Activated CD4-positive, alpha-beta T cell treated with anti-CD3 and anti-CD28 coated beads for 36 hours (primary cell): ENCODE measurements at regions not wholly inside any gene's neighbourhood (a gene's known extent, or its start where the extent isn't known, plus 50 kb on each side); places are given as distances from the start of the nearest gene placed in this dataset.

Experiments
- ATAC-seq: fragments of 200-7000 bp; cut with Tn5 transposase; one replicate; pipeline ENCODE4 v1.10.0; 2021; ENCODE audit warnings: mild to moderate bottlenecking, moderate library complexity
- CTCF ChIA-PET: fragments of 350-600 bp; sonication (Branson Sonifier 250); formaldehyde crosslinking; loops from one replicate; lab custom pipeline; 2021; ENCODE audit warnings: antibody characterized with exemption; lab: Charles Lee
- POLR2A ChIA-PET: fragments of 350-600 bp; sonication (Branson Sonifier 250); formaldehyde crosslinking; loops from one replicate; lab custom pipeline; 2021; ENCODE audit warnings: antibody characterized with exemption, inconsistent platforms; lab: Charles Lee
- DNase-seq: peaks from one replicate; pipeline ENCODE4 v3.0.0-alpha.2; 2020
- H3K27ac Mint-ChIP-seq: one replicate; pipeline ENCODE4 v1.8.0; 2021; ENCODE audit warnings: mixed read lengths
- H3K27me3 Mint-ChIP-seq: one replicate; pipeline ENCODE4 v1.8.0; 2021; ENCODE audit warnings: mixed read lengths
- H3K36me3 Mint-ChIP-seq: one replicate; pipeline ENCODE4 v1.8.0; 2021; ENCODE audit warnings: low read depth, mixed read lengths
- H3K4me1 Mint-ChIP-seq: one replicate; pipeline ENCODE4 v1.8.0; 2021; ENCODE audit warnings: mixed read lengths
- H3K4me3 Mint-ChIP-seq: one replicate; pipeline ENCODE4 v1.8.0; 2021; ENCODE audit warnings: mild to moderate bottlenecking, moderate library complexity, mixed read lengths
- H3K9me3 Mint-ChIP-seq: one replicate; pipeline ENCODE4 v1.8.0; 2021; ENCODE audit warnings: low read depth, mixed read lengths
- intact Hi-C, 2 experiments: fragments of 100-400 bp; cut with DNase I in 1 of 2; cut with micrococcal nuclease in 1 of 2; formaldehyde crosslinking; loops; one replicate each; pipeline versions ENCODE4 v1.14.2 to v1.15.1; 2022 to 2024; cut with DNase I, micrococcal nuclease

GRCh38 chr11:23111527-23111926 lies 251.3 kb upstream of the CCDC179 start:
- DNase-seq (no peak), ATAC-seq (no peak)
- intact Hi-C loops: loop anchor here in 1 of 2 experiments (10.0 kb wide), 1 partner anchor 237 kb away; no protein-coding TSS in a partner anchor
- Mint-ChIP-seq H3K4me3 (no peak overlapping the region), H3K27me3 (no peaks in the 10 kb centered on the region), H3K9me3 (peaks cover under 1% of the 10 kb centered on the region), H3K36me3 (no peaks in the 10 kb centered on the region), H3K4me1 (no peaks in the 10 kb centered on the region), H3K27ac (no peak overlapping the region)
- ChIA-PET POLR2A (no interaction called here), CTCF (no interaction called here)

- intact Hi-C loops: loop anchor here in 1 of 2 experiments (10.0 kb wide), 1 partner anchor 238 kb away; no protein-coding TSS in a partner anchor
- peaks cover 6% of the 10 kb centered on the region for H3K9me3 Mint-ChIP-seq
- ChIA-PET CTCF (interaction anchor here (1.0 to 1.5 kb wide), 2 partner anchors 14 to 92 kb away, joined by 4 to 7 read pairs; no protein-coding TSS in a partner anchor), POLR2A (no interaction called here)
- no peaks in the 10 kb centered on the region for H3K36me3 Mint-ChIP-seq
- no peaks in the 10 kb centered on the region for H3K27me3 Mint-ChIP-seq
- no peak overlapping the region for H3K4me3 Mint-ChIP-seq
- ATAC-seq (no peak), DNase-seq (no peak)
- no peaks in the 10 kb centered on the region for H3K4me1 Mint-ChIP-seq
- H3K27ac Mint-ChIP-seq: no peak overlapping the region
These were observed 252.1 kb upstream of the CCDC179 start for GRCh38 chr11:23112390-23112789.

- intact Hi-C loops: loop anchor here in 1 of 2 experiments (10.0 kb wide), 1 partner anchor 238 kb away; no protein-coding TSS in a partner anchor
- Mint-ChIP-seq H3K9me3 (peaks cover 6% of the 10 kb centered on the region), H3K4me3 (no peak overlapping the region), H3K27me3 (no peaks in the 10 kb centered on the region), H3K27ac (no peak overlapping the region), H3K36me3 (no peaks in the 10 kb centered on the region), H3K4me1 (no peaks in the 10 kb centered on the region)
- no peak for ATAC-seq
- DNase-seq: peak; percentile 20
- POLR2A ChIA-PET: no interaction called here
- CTCF ChIA-PET: interaction anchor here (0.5 to 1.5 kb wide), 4 partner anchors 15 to 1382 kb away, joined by 3 to 7 read pairs (median 4); no protein-coding TSS in a partner anchor
These were observed 253.0 kb upstream of the CCDC179 start for GRCh38 chr11:23112987-23113886.

- ATAC-seq (no peak), DNase-seq (no peak)
- POLR2A ChIA-PET: no interaction called here
- intact Hi-C loops: loop anchor here in 1 of 2 experiments (10.0 kb wide), 1 partner anchor 239 kb away; no protein-coding TSS in a partner anchor
- no peaks in the 10 kb centered on the region for H3K27me3 Mint-ChIP-seq
- no peak overlapping the region for H3K27ac Mint-ChIP-seq
- H3K36me3 Mint-ChIP-seq: no peaks in the 10 kb centered on the region
- H3K4me1 Mint-ChIP-seq: no peaks in the 10 kb centered on the region
- CTCF ChIA-PET: interaction anchor here (0.6 kb wide), 1 partner anchor 1381 kb away, joined by 3 read pairs; no protein-coding TSS in a partner anchor
- no peak overlapping the region for H3K4me3 Mint-ChIP-seq
- peaks cover 6% of the 10 kb centered on the region for H3K9me3 Mint-ChIP-seq
These were observed 253.6 kb upstream of the CCDC179 start for GRCh38 chr11:23113887-23114216.

GRCh38 chr11:23123753-23124152 lies 263.5 kb upstream of the CCDC179 start:
- H3K27me3 Mint-ChIP-seq: no peaks in the 10 kb centered on the region
- no peak for DNase-seq
- H3K4me3 Mint-ChIP-seq: no peak overlapping the region
- POLR2A ChIA-PET: no interaction called here
- no peaks in the 10 kb centered on the region for H3K4me1 Mint-ChIP-seq
- ATAC-seq: no peak
- CTCF ChIA-PET: no interaction called here
- H3K27ac Mint-ChIP-seq: no peak overlapping the region
- H3K36me3 Mint-ChIP-seq: no peaks in the 10 kb centered on the region
- no peaks in the 10 kb centered on the region for H3K9me3 Mint-ChIP-seq
- intact Hi-C loops: no loop called here

GRCh38 chr11:23124249-23124648 lies 264.0 kb upstream of the CCDC179 start:
- no peaks in the 10 kb centered on the region for H3K27me3 Mint-ChIP-seq
- CTCF ChIA-PET: no interaction called here

GRCh38 chr11:23124996-23125395 lies 264.7 kb upstream of the CCDC179 start:
- H3K27me3 Mint-ChIP-seq: no peaks in the 10 kb centered on the region
- intact Hi-C loops: no loop called here
- no peak overlapping the region for H3K27ac Mint-ChIP-seq
- H3K36me3 Mint-ChIP-seq: no peaks in the 10 kb centered on the region
- peaks cover 1% of the 10 kb centered on the region for H3K9me3 Mint-ChIP-seq
- CTCF ChIA-PET: no interaction called here
- H3K4me1 Mint-ChIP-seq: no peaks in the 10 kb centered on the region
- DNase-seq: no peak
- POLR2A ChIA-PET: no interaction called here
- ATAC-seq: no peak
- no peak overlapping the region for H3K4me3 Mint-ChIP-seq

More at GRCh38 chr11:23124249-23124648, 264.0 kb upstream of the CCDC179 start:
- H3K4me1 Mint-ChIP-seq: no peaks in the 10 kb centered on the region
- ATAC-seq (no peak), DNase-seq (no peak)
- H3K4me3 Mint-ChIP-seq: no peak overlapping the region
- H3K9me3 Mint-ChIP-seq: no peaks in the 10 kb centered on the region
- H3K27ac Mint-ChIP-seq: no peak overlapping the region
- no peaks in the 10 kb centered on the region for H3K36me3 Mint-ChIP-seq
- POLR2A ChIA-PET: no interaction called here
- intact Hi-C loops: no loop called here

- no peak for ATAC-seq
- intact Hi-C loops: no loop called here
These were observed 267.4 kb upstream of the CCDC179 start for GRCh38 chr11:23127706-23128105.

GRCh38 chr11:23134627-23135026 lies 274.4 kb upstream of the CCDC179 start:
- no peaks in the 10 kb centered on the region for H3K27me3 Mint-ChIP-seq
- no peaks in the 10 kb centered on the region for H3K4me1 Mint-ChIP-seq
- peaks cover 19% of the 10 kb centered on the region for H3K9me3 Mint-ChIP-seq
- H3K36me3 Mint-ChIP-seq: no peaks in the 10 kb centered on the region
- ATAC-seq (no peak), DNase-seq (no peak)
- intact Hi-C loops: no loop called here
- CTCF ChIA-PET: no interaction called here
- POLR2A ChIA-PET: no interaction called here
- no peak overlapping the region for H3K4me3 Mint-ChIP-seq
- H3K27ac Mint-ChIP-seq: no peak overlapping the region

More at GRCh38 chr11:23127706-23128105, 267.4 kb upstream of the CCDC179 start:
- DNase-seq: no peak
- H3K4me1 Mint-ChIP-seq: no peaks in the 10 kb centered on the region
- ChIA-PET POLR2A (no interaction called here), CTCF (no interaction called here)
- H3K27ac Mint-ChIP-seq: no peak overlapping the region
- peaks cover 18% of the 10 kb centered on the region for H3K9me3 Mint-ChIP-seq
- H3K4me3 Mint-ChIP-seq: no peak overlapping the region
- no peaks in the 10 kb centered on the region for H3K27me3 Mint-ChIP-seq
- no peaks in the 10 kb centered on the region for H3K36me3 Mint-ChIP-seq

- POLR2A ChIA-PET: no interaction called here
- H3K9me3 Mint-ChIP-seq: peaks cover 2% of the 10 kb centered on the region
- no peak overlapping the region for H3K4me3 Mint-ChIP-seq
- no peak overlapping the region for H3K27ac Mint-ChIP-seq
- H3K4me1 Mint-ChIP-seq: no peaks in the 10 kb centered on the region
- ATAC-seq (no peak), DNase-seq (no peak)
- H3K36me3 Mint-ChIP-seq: no peaks in the 10 kb centered on the region
- intact Hi-C loops: no loop called here
- CTCF ChIA-PET: no interaction called here
- no peaks in the 10 kb centered on the region for H3K27me3 Mint-ChIP-seq
These were observed 278.5 kb upstream of the CCDC179 start for GRCh38 chr11:23138761-23139160.

- H3K9me3 Mint-ChIP-seq: peaks cover 2% of the 10 kb centered on the region
- H3K27me3 Mint-ChIP-seq: no peaks in the 10 kb centered on the region
- H3K4me1 Mint-ChIP-seq: no peaks in the 10 kb centered on the region
- ATAC-seq (no peak), DNase-seq (no peak)
- no peak overlapping the region for H3K27ac Mint-ChIP-seq
- POLR2A ChIA-PET: no interaction called here
- intact Hi-C loops: no loop called here
- H3K36me3 Mint-ChIP-seq: no peaks in the 10 kb centered on the region
- CTCF ChIA-PET: interaction anchor here (0.6 kb wide), 1 partner anchor 847 kb away, joined by 6 read pairs; no protein-coding TSS in a partner anchor
- H3K4me3 Mint-ChIP-seq: no peak overlapping the region
These were observed 282.7 kb upstream of the CCDC179 start for GRCh38 chr11:23143022-23143421.

- no peak overlapping the region for H3K27ac Mint-ChIP-seq
- CTCF ChIA-PET: no interaction called here
- POLR2A ChIA-PET: no interaction called here
- intact Hi-C loops: no loop called here
- DNase-seq: no peak
- H3K9me3 Mint-ChIP-seq: no peaks in the 10 kb centered on the region
- no peaks in the 10 kb centered on the region for H3K27me3 Mint-ChIP-seq
- ATAC-seq: no peak
- no peaks in the 10 kb centered on the region for H3K36me3 Mint-ChIP-seq
- no peaks in the 10 kb centered on the region for H3K4me1 Mint-ChIP-seq
- H3K4me3 Mint-ChIP-seq: no peak overlapping the region
These were observed 291.5 kb upstream of the CCDC179 start for GRCh38 chr11:23151819-23152218.
